ENCODE measurements at regions not wholly inside any gene's neighbourhood (a gene's known extent, or its start where the extent isn't known, plus 50 kb on each side); places are given as distances from the start of the nearest gene placed in this dataset.

GRCh38 chr17:33924104-33924503 lies 331.0 kb upstream of the CCL2 start:
- H3K9ac ChIP-seq (ENCODE audit: insufficient read depth, low read depth, low read length) = no peak overlapping the region
- no peak overlapping the region for H3K4me3 ChIP-seq (replicated peaks in 1 of 3; ENCODE audit: insufficient read depth in 1 of 3, low read depth in 2 of 3, low read length in 3 of 3)
- no peaks in the 10 kb centered on the region for H3K9me3 ChIP-seq (ENCODE audit: low read length)
- CTCF ChIA-PET (ENCODE audit: low intra/inter-chr PET ratio, low total read pairs) = no interaction called here
- intact Hi-C loops (cut with micrococcal nuclease; ENCODE audit: unreplicated experiment) (no loop called here), in situ Hi-C loops (cut with HindIII; ENCODE audit: extremely low pct_ligation_motif_present, low pct_unique_long_range_greater_than_20kb) (no loop called here)
- no peak overlapping the region for H2AFZ ChIP-seq (ENCODE audit: low read length)
- H3K4me2 ChIP-seq (ENCODE audit: low read depth, low read length) = no peak overlapping the region
- H4K20me1 ChIP-seq (ENCODE audit: insufficient read depth, low read length) = no peaks in the 10 kb centered on the region
- no TSS peak for BruUV-seq (replicated peaks)
- no peak for DNase-seq (ENCODE audit: low spot score)
- no peak overlapping the region for H3K27ac ChIP-seq (ENCODE audit: extremely low read length, insufficient read depth, low read length)
- no peaks in the 10 kb centered on the region for H3K4me1 ChIP-seq (ENCODE audit: insufficient read depth, low read length)
- ATAC-seq = no peak
- H3K36me3 ChIP-seq (replicated peaks in 1 of 2; ENCODE audit: control insufficient read depth in 1 of 2, insufficient read depth in 2 of 2, low read length in 2 of 2) = no peaks in the 10 kb centered on the region
- no peak for FAIRE-seq
- POLR2A ChIA-PET = no interaction called here
- TF ChIP-seq TBX3 (IDR thresholded peaks at IDR 0.05; ENCODE audit: borderline replicate concordance) = no peak
- TF ChIP-seq ZBTB39 (CRISPR knock-in tag; IDR thresholded peaks at IDR 0.05) = no peak
- no peak for TF ChIP-seq SP140L (CRISPR knock-in tag; IDR thresholded peaks at IDR 0.05; ENCODE audit: borderline replicate concordance)
- TF ChIP-seq RFX1 (IDR thresholded peaks at IDR 0.05) = no peak
- TF ChIP-seq ZBTB2 (CRISPR knock-in tag; IDR thresholded peaks at IDR 0.05; ENCODE audit: low read depth) = no peak
- no peak for TF ChIP-seq ONECUT2 (CRISPR knock-in tag; IDR thresholded peaks at IDR 0.05)
- no peak for TF ChIP-seq ZBTB33 (CRISPR knock-in tag; IDR thresholded peaks at IDR 0.05)
- TF ChIP-seq KLF9 (CRISPR knock-in tag; IDR thresholded peaks at IDR 0.05; ENCODE audit: low read depth) = no peak
- no peak for TF ChIP-seq PRMT3 (CRISPR knock-in tag; IDR thresholded peaks at IDR 0.05; ENCODE audit: borderline replicate concordance, low read depth)
- TF ChIP-seq SUZ12 (IDR thresholded peaks at IDR 0.05; ENCODE audit: low read depth, low read length) = no peak
- no peaks in the 10 kb centered on the region for H3K27me3 ChIP-seq (ENCODE audit: control insufficient read depth in 1 of 2, insufficient read depth in 2 of 2, low read length in 2 of 2)
- H3K79me2 ChIP-seq (ENCODE audit: insufficient read depth, low read length) = no peaks in the 10 kb centered on the region
- 0% methylated on average over 4 of the region's 5 CpGs for WGBS (ENCODE audit: low lambda C conversion rate)

Data from HepG2 (cell line).